ENCODE measurements at regions not wholly inside any gene's neighbourhood (a gene's known extent, or its start where the extent isn't known, plus 50 kb on each side); places are given as distances from the start of the nearest gene placed in this dataset.

DNA sequence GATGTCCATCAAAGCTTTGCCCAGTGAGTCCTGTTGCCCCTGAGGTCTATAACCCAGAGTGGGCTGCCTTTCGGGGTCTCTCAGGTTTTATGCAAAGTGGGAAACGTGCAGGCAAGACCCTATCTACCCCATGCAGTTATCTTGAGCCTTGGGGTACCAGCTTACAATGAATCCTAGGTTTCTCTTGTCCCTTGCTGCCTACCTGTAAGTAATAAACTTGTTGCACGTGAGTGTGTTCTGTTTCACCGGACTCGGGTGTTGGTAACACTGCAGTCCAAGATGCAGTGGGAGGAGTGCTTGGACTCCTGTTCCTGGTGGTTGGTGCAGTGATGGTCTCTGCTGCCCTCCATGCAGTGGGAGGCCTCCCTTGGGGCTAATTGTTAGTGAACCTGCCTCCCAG is 85.6 kb upstream of the ALDH1B1 start:
- TF ChIP-seq, protein P1, sequence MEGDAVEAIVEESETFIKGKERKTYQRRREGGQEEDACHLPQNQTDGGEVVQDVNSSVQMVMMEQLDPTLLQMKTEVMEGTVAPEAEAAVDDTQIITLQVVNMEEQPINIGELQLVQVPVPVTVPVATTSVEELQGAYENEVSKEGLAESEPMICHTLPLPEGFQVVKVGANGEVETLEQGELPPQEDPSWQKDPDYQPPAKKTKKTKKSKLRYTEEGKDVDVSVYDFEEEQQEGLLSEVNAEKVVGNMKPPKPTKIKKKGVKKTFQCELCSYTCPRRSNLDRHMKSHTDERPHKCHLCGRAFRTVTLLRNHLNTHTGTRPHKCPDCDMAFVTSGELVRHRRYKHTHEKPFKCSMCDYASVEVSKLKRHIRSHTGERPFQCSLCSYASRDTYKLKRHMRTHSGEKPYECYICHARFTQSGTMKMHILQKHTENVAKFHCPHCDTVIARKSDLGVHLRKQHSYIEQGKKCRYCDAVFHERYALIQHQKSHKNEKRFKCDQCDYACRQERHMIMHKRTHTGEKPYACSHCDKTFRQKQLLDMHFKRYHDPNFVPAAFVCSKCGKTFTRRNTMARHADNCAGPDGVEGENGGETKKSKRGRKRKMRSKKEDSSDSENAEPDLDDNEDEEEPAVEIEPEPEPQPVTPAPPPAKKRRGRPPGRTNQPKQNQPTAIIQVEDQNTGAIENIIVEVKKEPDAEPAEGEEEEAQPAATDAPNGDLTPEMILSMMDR (IDR thresholded peaks at IDR 0.05; ENCODE audit: low read length), result no peak
- no peak for TF ChIP-seq EZH2 (optimal IDR thresholded peaks at IDR 0.05; ENCODE audit: low read depth, low read length)

All from MM.1S (cell line).